OCI-LY7 (cell line): ENCODE measurements at regions not wholly inside any gene's neighbourhood (a gene's known extent, or its start where the extent isn't known, plus 50 kb on each side); places are given as distances from the start of the nearest gene placed in this dataset.

Source experiments
- BruUV-seq: library from RNA; stranded (reverse); fragments of 400-500 nt; replicated peaks from 2 replicates; lab custom pipeline; 2021; lab: Mats Ljungman, UMichigan
- CTCF ChIA-PET: fragments of 300-600 bp; sonication (Branson Sonifier 250); formaldehyde crosslinking; loops from one replicate; lab custom pipeline; 2022; ENCODE audit warnings: antibody characterized with exemption; ENCODE audit not compliant: unreplicated experiment; lab: Charles Lee
- POLR2A ChIA-PET: fragments of 300-600 bp; sonication (Branson Sonifier 250); formaldehyde crosslinking; loops from one replicate; lab custom pipeline; 2022; ENCODE audit warnings: antibody characterized with exemption; lab: Charles Lee
- DNase-seq: peaks from one replicate; pipeline ENCODE4 v3.0.0-alpha.2; 2015; ENCODE audit warnings: low spot score
- H2AFZ ChIP-seq: fragments of 200-600 bp; sonication (generic), shearing (Covaris generic); 2 replicates; pipeline ENCODE4 v1.6.1; 2014; ENCODE audit warnings: mild to moderate bottlenecking, antibody characterized with exemption, low read length, moderate library complexity
- H3K27ac ChIP-seq: fragments of 200-600 bp; sonication (generic); 2 replicates; pipeline ENCODE4 v1.5.1; 2014; ENCODE audit warnings: mixed run types, low read depth, mild to moderate bottlenecking, moderate library complexity, low read length, inconsistent platforms; ENCODE audit not compliant: poor library complexity, severe bottlenecking
- H3K36me3 ChIP-seq: fragments of 200-600 bp; sonication (generic); 2 replicates; pipeline ENCODE4 v1.6.1; 2014; ENCODE audit warnings: mild to moderate bottlenecking, antibody characterized with exemption, low read length, moderate library complexity, mixed read lengths; ENCODE audit not compliant: insufficient read depth
- H3K4me1 ChIP-seq: fragments of 200-600 bp; sonication (generic); 2 replicates; pipeline ENCODE4 v1.5.1; 2014; ENCODE audit warnings: mild to moderate bottlenecking, low read length; ENCODE audit not compliant: insufficient read depth, poor library complexity, severe bottlenecking
- H3K4me2 ChIP-seq: fragments of 200-600 bp; sonication (generic); 2 replicates; pipeline ENCODE4 v1.6.1; 2014; ENCODE audit warnings: mild to moderate bottlenecking, low read length
- H3K4me3 ChIP-seq: fragments of 200-600 bp; sonication (generic); 2 replicates; pipeline ENCODE4 v1.5.1; 2014; ENCODE audit warnings: mild to moderate bottlenecking, low read depth, low read length; ENCODE audit not compliant: poor library complexity, severe bottlenecking
- H3K79me2 ChIP-seq: fragments of 200-600 bp; sonication (generic); 2 replicates; pipeline ENCODE4 v1.6.1; 2016; ENCODE audit warnings: low read depth, mild to moderate bottlenecking, low read length, moderate library complexity, mixed read lengths; ENCODE audit not compliant: insufficient read depth
- H3K9me2 ChIP-seq: fragments of 200-600 bp; sonication (generic); 2 replicates; pipeline ENCODE4 v1.6.1; 2016; ENCODE audit warnings: mild to moderate bottlenecking, low read length, mixed read lengths; ENCODE audit not compliant: insufficient read depth
- H3K9me3 ChIP-seq: fragments of 200-600 bp; sonication (generic); 2 replicates; pipeline ENCODE4 v1.6.1; 2014; ENCODE audit warnings: mild to moderate bottlenecking, mixed run types, low read length, mixed read lengths
- H4K20me1 ChIP-seq: fragments of 200-600 bp; sonication (generic); 2 replicates; pipeline ENCODE4 v1.6.1; 2014; ENCODE audit warnings: mild to moderate bottlenecking, antibody characterized with exemption, low read length, moderate library complexity, mixed read lengths; ENCODE audit not compliant: insufficient read depth
- CTCF ChIP-seq: fragments of 200-600 bp; sonication (generic); conservative IDR thresholded peaks from 2 replicates; pipeline ENCODE4 v1.5.1; 2014; ENCODE audit warnings: mild to moderate bottlenecking, antibody characterized with exemption, low read length, moderate library complexity, mixed read lengths
- EZH2phosphoT487 ChIP-seq: fragments of 200-600 bp; sonication (generic); IDR thresholded peaks from 2 replicates; pipeline ENCODE4 v1.6.1; 2018; ENCODE audit warnings: low read depth, borderline replicate concordance, mild to moderate bottlenecking, mixed run types, antibody characterized with exemption, low read length, moderate library complexity, mixed read lengths
- intact Hi-C: fragments of 100-400 bp; cut with micrococcal nuclease; formaldehyde crosslinking; loops from one replicate; pipeline ENCODE4 v1.10.0; 2022; ENCODE audit not compliant: unreplicated experiment

- Histone ChIP-seq H3K4me3 (no peak overlapping the region), H3K9me2 (no peaks in the 10 kb centered on the region), H3K36me3 (no peaks in the 10 kb centered on the region), H3K4me2 (no peak overlapping the region), H3K9me3 (no peaks in the 10 kb centered on the region), H3K27ac (no peak overlapping the region), H2AFZ (no peak overlapping the region), H3K79me2 (no peaks in the 10 kb centered on the region), H4K20me1 (no peaks in the 10 kb centered on the region), H3K4me1 (no peaks in the 10 kb centered on the region)
- no peak for DNase-seq
- CTCF ChIA-PET, result no interaction called here
- intact Hi-C loops, result no loop called here
- POLR2A ChIA-PET, result no interaction called here
- no TSS peak for BruUV-seq
- no peak for TF ChIP-seq CTCF
- TF ChIP-seq EZH2phosphoT487, result no peak
These were observed 57.6 kb downstream of the JRKL start for GRCh38 chr11:96447208-96448110.

DNA sequence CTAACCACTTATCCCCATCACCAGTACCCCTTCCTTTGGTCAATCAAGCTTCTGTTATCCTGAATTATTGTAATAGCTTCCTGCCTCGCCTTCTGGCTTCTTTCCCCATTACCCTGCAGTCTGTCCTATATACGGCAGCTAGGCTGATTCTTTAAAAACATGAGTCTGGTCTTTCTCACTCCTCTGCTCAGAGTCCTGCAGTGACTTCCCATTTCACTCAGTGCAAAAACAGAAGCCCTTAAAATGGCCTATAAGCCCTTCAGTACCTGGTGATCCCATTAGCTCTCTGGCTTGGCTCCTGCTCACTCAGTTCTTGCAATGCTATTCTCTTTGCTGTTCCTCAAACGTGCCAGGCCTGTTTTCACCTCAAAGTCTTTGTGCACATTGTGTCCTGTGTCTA is 58.4 kb downstream of the JRKL start:
- Histone ChIP-seq H3K9me2 (no peaks in the 10 kb centered on the region), H3K79me2 (no peaks in the 10 kb centered on the region), H3K36me3 (no peaks in the 10 kb centered on the region), H3K27ac (no peak overlapping the region), H3K9me3 (no peaks in the 10 kb centered on the region), H3K4me2 (no peak overlapping the region), H3K4me1 (no peaks in the 10 kb centered on the region), H2AFZ (no peak overlapping the region), H4K20me1 (no peaks in the 10 kb centered on the region), H3K4me3 (no peak overlapping the region)
- no peak for DNase-seq
- ChIA-PET POLR2A (interaction anchor here (0.6 kb wide), 1 partner anchor 1836 kb away, joined by 3 read pairs; no protein-coding TSS in a partner anchor), CTCF (no interaction called here)
- TF ChIP-seq EZH2phosphoT487 (no peak), CTCF (no peak)
- intact Hi-C loops, result no loop called here
- no TSS peak for BruUV-seq

- ChIA-PET POLR2A (interaction anchor here (1.6 kb wide), 1 partner anchor 9 kb away, joined by 3 read pairs; no protein-coding TSS in a partner anchor), CTCF (no interaction called here)
- DNase-seq, result no peak
- Histone ChIP-seq H3K4me3 (no peak overlapping the region), H3K27ac (no peak overlapping the region), H3K4me1 (no peaks in the 10 kb centered on the region), H3K9me2 (no peaks in the 10 kb centered on the region), H3K36me3 (no peaks in the 10 kb centered on the region), H2AFZ (no peak overlapping the region), H3K9me3 (no peaks in the 10 kb centered on the region), H3K4me2 (no peak overlapping the region), H4K20me1 (no peaks in the 10 kb centered on the region), H3K79me2 (no peaks in the 10 kb centered on the region)
- BruUV-seq, result no TSS peak
- no peak for TF ChIP-seq EZH2phosphoT487
- no peak for TF ChIP-seq CTCF
- intact Hi-C loops, result no loop called here
These were observed 66.3 kb downstream of the JRKL start for GRCh38 chr11:96456111-96456510.
